Osteoblast (primary cell): ENCODE measurements at regions not wholly inside any gene's neighbourhood (a gene's known extent, or its start where the extent isn't known, plus 50 kb on each side); places are given as distances from the start of the nearest gene placed in this dataset.
A peak's percentile ranks its signal among the peaks of the same experiment; 100 is the strongest.

Source experiments
- DNase-seq: peaks from one replicate; pipeline ENCODE4 v3.0.0; 2011; ENCODE audit warnings: low spot score, mixed read lengths; ENCODE audit not compliant: insufficient read length; ENCODE audit errors: missing footprints
- H2AFZ ChIP-seq: 2 replicates; pipeline ENCODE4 v1.6.0; 2011; ENCODE audit warnings: mild to moderate bottlenecking, low read length
- H3K27ac ChIP-seq: 2 replicates; pipeline ENCODE4 v1.5.1; 2011; ENCODE audit warnings: mild to moderate bottlenecking, low read depth, low read length, moderate library complexity
- H3K27me3 ChIP-seq: 2 replicates; pipeline ENCODE4 v1.6.0; 2012; ENCODE audit warnings: mild to moderate bottlenecking, control low read depth, inconsistent platforms, low read length, moderate library complexity; ENCODE audit not compliant: insufficient read depth
- H3K36me3 ChIP-seq: 2 replicates; pipeline ENCODE4 v1.5.1; 2011; ENCODE audit warnings: mild to moderate bottlenecking, low read length, control low read depth, moderate library complexity; ENCODE audit not compliant: insufficient read depth
- H3K4me1 ChIP-seq: 2 replicates; pipeline ENCODE4 v1.5.1; 2011; ENCODE audit warnings: mild to moderate bottlenecking, low read length, control low read depth, moderate library complexity; ENCODE audit not compliant: insufficient read depth
- H3K4me2 ChIP-seq: 2 replicates; pipeline ENCODE4 v1.6.0; 2011; ENCODE audit warnings: mild to moderate bottlenecking, low read length; ENCODE audit not compliant: insufficient read depth
- H3K4me3 ChIP-seq: fragments of 200-600 bp; sonication (generic); 3 replicates; pipeline ENCODE4 v1.5.1; 2012; ENCODE audit warnings: mild to moderate bottlenecking, low read length, inconsistent platforms; ENCODE audit not compliant: insufficient read depth
- H3K79me2 ChIP-seq: 2 replicates; pipeline ENCODE4 v1.6.0; 2012; ENCODE audit warnings: mild to moderate bottlenecking, low read length, control low read depth, inconsistent platforms; ENCODE audit not compliant: insufficient read depth
- H3K9me3 ChIP-seq: 2 replicates; pipeline ENCODE4 v1.5.1; 2011; ENCODE audit warnings: low read depth, low read length, control low read depth
- H4K20me1 ChIP-seq: 2 replicates; pipeline ENCODE4 v1.6.0; 2012; ENCODE audit warnings: mild to moderate bottlenecking, low read length, control low read depth; ENCODE audit not compliant: insufficient read depth
- TF ChIP-seq, protein P1 (sequence below): IDR thresholded peaks from 2 replicates; pipeline ENCODE4 v1.5.1; 2011; ENCODE audit warnings: mild to moderate bottlenecking, low read depth, low read length, moderate library complexity; ENCODE audit errors: extremely low read depth

GRCh38 chr5:144093400-144093799 is 77.1 kb downstream of the YIPF5 start:
- Histone ChIP-seq H3K27ac (no peak overlapping the region), H3K79me2 (no peaks in the 10 kb centered on the region), H3K4me3 (no peak overlapping the region), H2AFZ (no peak overlapping the region), H3K36me3 (no peaks in the 10 kb centered on the region), H3K4me1 (peaks cover 7% of the 10 kb centered on the region), H3K27me3 (no peaks in the 10 kb centered on the region), H3K9me3 (no peaks in the 10 kb centered on the region), H3K4me2 (no peak overlapping the region), H4K20me1 (no peaks in the 10 kb centered on the region)
- no peak for DNase-seq
- TF ChIP-seq, protein P1, sequence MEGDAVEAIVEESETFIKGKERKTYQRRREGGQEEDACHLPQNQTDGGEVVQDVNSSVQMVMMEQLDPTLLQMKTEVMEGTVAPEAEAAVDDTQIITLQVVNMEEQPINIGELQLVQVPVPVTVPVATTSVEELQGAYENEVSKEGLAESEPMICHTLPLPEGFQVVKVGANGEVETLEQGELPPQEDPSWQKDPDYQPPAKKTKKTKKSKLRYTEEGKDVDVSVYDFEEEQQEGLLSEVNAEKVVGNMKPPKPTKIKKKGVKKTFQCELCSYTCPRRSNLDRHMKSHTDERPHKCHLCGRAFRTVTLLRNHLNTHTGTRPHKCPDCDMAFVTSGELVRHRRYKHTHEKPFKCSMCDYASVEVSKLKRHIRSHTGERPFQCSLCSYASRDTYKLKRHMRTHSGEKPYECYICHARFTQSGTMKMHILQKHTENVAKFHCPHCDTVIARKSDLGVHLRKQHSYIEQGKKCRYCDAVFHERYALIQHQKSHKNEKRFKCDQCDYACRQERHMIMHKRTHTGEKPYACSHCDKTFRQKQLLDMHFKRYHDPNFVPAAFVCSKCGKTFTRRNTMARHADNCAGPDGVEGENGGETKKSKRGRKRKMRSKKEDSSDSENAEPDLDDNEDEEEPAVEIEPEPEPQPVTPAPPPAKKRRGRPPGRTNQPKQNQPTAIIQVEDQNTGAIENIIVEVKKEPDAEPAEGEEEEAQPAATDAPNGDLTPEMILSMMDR = no peak

GRCh38 chr5:144093868-144094267 is 76.6 kb downstream of the YIPF5 start:
- H3K4me2 ChIP-seq = no peak overlapping the region
- H3K9me3 ChIP-seq = no peaks in the 10 kb centered on the region
- no peak overlapping the region for H3K27ac ChIP-seq
- no peaks in the 10 kb centered on the region for H3K36me3 ChIP-seq
- H3K4me3 ChIP-seq = no peak overlapping the region
- DNase-seq = no peak
- no peaks in the 10 kb centered on the region for H3K27me3 ChIP-seq
- peaks cover 7% of the 10 kb centered on the region for H3K4me1 ChIP-seq
- H4K20me1 ChIP-seq = no peaks in the 10 kb centered on the region
- TF ChIP-seq, protein P1 = no peak
- H3K79me2 ChIP-seq = no peaks in the 10 kb centered on the region
- no peak overlapping the region for H2AFZ ChIP-seq

- Histone ChIP-seq H3K27me3 (no peaks in the 10 kb centered on the region), H3K9me3 (no peaks in the 10 kb centered on the region), H3K4me1 (no peaks in the 10 kb centered on the region), H3K4me2 (no peak overlapping the region), H2AFZ (no peak overlapping the region), H3K36me3 (no peaks in the 10 kb centered on the region), H3K4me3 (no peak overlapping the region), H3K79me2 (no peaks in the 10 kb centered on the region), H4K20me1 (no peaks in the 10 kb centered on the region), H3K27ac (no peak overlapping the region)
- TF ChIP-seq, protein P1 = no peak
- no peak for DNase-seq
Observed at GRCh38 chr5:144100702-144101101, 69.8 kb downstream of the YIPF5 start.

DNA sequence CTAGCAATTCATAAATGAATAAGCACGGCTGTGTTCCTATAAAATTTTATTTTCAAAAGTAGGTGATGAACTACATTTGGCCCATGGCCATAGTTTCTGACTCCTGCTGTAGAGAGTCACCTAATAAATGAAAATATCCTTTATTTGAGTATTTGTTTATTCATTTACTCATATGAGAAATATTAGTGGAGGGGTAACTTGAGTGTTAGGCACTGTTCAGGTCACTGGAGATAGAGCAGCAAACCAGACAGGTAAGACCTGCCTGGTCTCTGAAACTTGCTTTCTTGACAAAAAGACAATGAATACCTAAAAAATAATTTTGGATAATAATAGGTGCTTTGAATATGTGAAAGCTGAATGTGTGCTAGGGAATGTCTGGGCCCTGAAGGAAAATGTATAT is 68.8 kb downstream of the YIPF5 start:
- Histone ChIP-seq H3K79me2 (no peaks in the 10 kb centered on the region), H3K4me1 (no peaks in the 10 kb centered on the region), H4K20me1 (no peaks in the 10 kb centered on the region), H3K27ac (no peak overlapping the region), H2AFZ (peak overlapping the region; percentile 79), H3K9me3 (no peaks in the 10 kb centered on the region), H3K36me3 (no peaks in the 10 kb centered on the region), H3K27me3 (no peaks in the 10 kb centered on the region), H3K4me3 (no peak overlapping the region), H3K4me2 (peak overlapping the region; percentile 28)
- DNase-seq = no peak
- TF ChIP-seq, protein P1 = no peak
